CD4-positive, alpha-beta T cell (primary cell): ENCODE measurements at regions not wholly inside any gene's neighbourhood (a gene's known extent, or its start where the extent isn't known, plus 50 kb on each side); places are given as distances from the start of the nearest gene placed in this dataset.

Source experiments
- ATAC-seq: fragments of 200-7000 bp; cut with Tn5 transposase; one replicate; pipeline ENCODE4 v1.10.0; 2022; ENCODE audit warnings: mild to moderate bottlenecking; ENCODE audit not compliant: poor library complexity
- CTCF ChIA-PET: fragments of 350-600 bp; sonication (Branson Sonifier 250); formaldehyde crosslinking; loops from one replicate; lab custom pipeline; 2021; ENCODE audit warnings: antibody characterized with exemption, inconsistent platforms; lab: Charles Lee
- POLR2A ChIA-PET: fragments of 350-600 bp; sonication (Branson Sonifier 250); formaldehyde crosslinking; loops from one replicate; lab custom pipeline; 2021; ENCODE audit warnings: antibody characterized with exemption, inconsistent platforms; lab: Charles Lee
- DNase-seq, 14 experiments: peaks; one replicate each; pipeline ENCODE4 v3.0.0-alpha.2; 2013 to 2020; ENCODE audit warnings: mixed read lengths in 2 of 14
- H3K27ac ChIP-seq, 2 donors: one replicate each; pipeline versions ENCODE4 v1.5.1 to v1.7.0; 2013; ENCODE audit warnings: low read length in 2 of 2, low read depth in 1 of 2, mild to moderate bottlenecking in 1 of 2
- H3K27me3 ChIP-seq, 2 experiments: 1 replicate in 1 of 2; 2 replicates in 1 of 2; pipeline versions ENCODE4 v1.6.1 to v1.7.0; 2013; ENCODE audit warnings: low read length in 2 of 2, control low read depth in 1 of 2, mild to moderate bottlenecking in 1 of 2, moderate library complexity in 1 of 2; ENCODE audit not compliant: insufficient read depth in 2 of 2, control insufficient read depth in 1 of 2
- H3K36me3 ChIP-seq: one replicate; pipeline ENCODE4 v1.6.1; 2013; ENCODE audit warnings: low read length, control low read depth; ENCODE audit not compliant: insufficient read depth
- H3K4me1 ChIP-seq: one replicate; pipeline ENCODE4 v1.6.1; 2013; ENCODE audit warnings: low read length, control low read depth; ENCODE audit not compliant: insufficient read depth
- H3K4me3 ChIP-seq: one replicate; pipeline ENCODE4 v1.5.1; 2013; ENCODE audit warnings: mild to moderate bottlenecking, low read length, moderate library complexity
- H3K9me3 ChIP-seq, 2 experiments: 1 replicate in 1 of 2; 2 replicates in 1 of 2; pipeline versions ENCODE4 v1.6.1 to v1.7.0; 2013; ENCODE audit warnings: low read length in 2 of 2, mild to moderate bottlenecking in 2 of 2, control low read depth in 1 of 2, moderate library complexity in 1 of 2; ENCODE audit not compliant: control insufficient read depth in 1 of 2, insufficient read depth in 1 of 2
- H3K27ac Mint-ChIP-seq: one replicate; pipeline ENCODE4 v1.8.0; 2020; ENCODE audit warnings: mixed read lengths
- H3K27me3 Mint-ChIP-seq: one replicate; pipeline ENCODE4 v1.8.0; 2021; ENCODE audit warnings: mixed read lengths
- H3K36me3 Mint-ChIP-seq: one replicate; pipeline ENCODE4 v1.8.0; 2021; ENCODE audit warnings: low read depth, mixed read lengths
- H3K4me1 Mint-ChIP-seq: one replicate; pipeline ENCODE4 v1.8.0; 2021; ENCODE audit warnings: low read depth, mixed read lengths
- H3K4me3 Mint-ChIP-seq: one replicate; pipeline ENCODE4 v1.8.0; 2020; ENCODE audit warnings: mild to moderate bottlenecking, mixed read lengths
- H3K9me3 Mint-ChIP-seq: one replicate; pipeline ENCODE4 v1.8.0; 2020; ENCODE audit warnings: mixed read lengths
- CTCF ChIP-seq: fragments of 200-600 bp; IDR thresholded peaks from one replicate; pipeline ENCODE4 v1.8.0; 2022; ENCODE audit warnings: antibody characterized with exemption, mild to moderate bottlenecking
- intact Hi-C, 2 experiments: fragments of 100-400 bp; cut with DNase I in 1 of 2; cut with micrococcal nuclease in 1 of 2; formaldehyde crosslinking; loops; one replicate each; pipeline versions ENCODE4 v1.15.1 to v1.9.0; 2023 to 2025; cut with DNase I, micrococcal nuclease

- Mint-ChIP-seq H3K36me3 (no peaks in the 10 kb centered on the region), H3K27ac (no peak overlapping the region), H3K4me3 (no peak overlapping the region), H3K9me3 (no peaks in the 10 kb centered on the region), H3K4me1 (no peaks in the 10 kb centered on the region), H3K27me3 (peaks cover 6% of the 10 kb centered on the region)
- no peak for ATAC-seq
- Histone ChIP-seq H3K36me3 (no peaks in the 10 kb centered on the region), H3K4me1 (no peaks in the 10 kb centered on the region), H3K9me3 (no peaks in the 10 kb centered on the region), H3K4me3 (no peak overlapping the region), H3K27me3 (peaks cover 0 to 4% of the 10 kb centered on the region in 2 experiments), H3K27ac (no peak overlapping the region)
- POLR2A ChIA-PET, result no interaction called here
- no peak for TF ChIP-seq CTCF
- intact Hi-C loops, result no loop called here
- DNase-seq, result no peak
- CTCF ChIA-PET, result no interaction called here
Observed at GRCh38 chr2:196376984-196377877, 205.9 kb upstream of the STK17B start.

- Histone ChIP-seq H3K36me3 (no peaks in the 10 kb centered on the region), H3K4me1 (no peaks in the 10 kb centered on the region), H3K27me3 (peaks cover 0 to 4% of the 10 kb centered on the region in 2 experiments), H3K27ac (no peak overlapping the region), H3K9me3 (no peaks in the 10 kb centered on the region), H3K4me3 (no peak overlapping the region)
- CTCF ChIA-PET, result interaction anchor here (0.7 kb wide), 1 partner anchor 889 kb away, joined by 3 read pairs; no protein-coding TSS in a partner anchor
- Mint-ChIP-seq H3K4me3 (no peak overlapping the region), H3K27me3 (peaks cover 4% of the 10 kb centered on the region), H3K36me3 (no peaks in the 10 kb centered on the region), H3K9me3 (no peaks in the 10 kb centered on the region), H3K27ac (no peak overlapping the region), H3K4me1 (no peaks in the 10 kb centered on the region)
- no peak for TF ChIP-seq CTCF
- intact Hi-C loops, result no loop called here
- DNase-seq, result no peak
- POLR2A ChIA-PET, result no interaction called here
- no peak for ATAC-seq
Observed at GRCh38 chr2:196379600-196379999, 208.2 kb upstream of the STK17B start.

- ATAC-seq (no peak), DNase-seq (no peak)
- Histone ChIP-seq H3K36me3 (no peaks in the 10 kb centered on the region), H3K27ac (no peak overlapping the region), H3K4me3 (no peak overlapping the region), H3K4me1 (no peaks in the 10 kb centered on the region), H3K27me3 (peaks cover 0 to 4% of the 10 kb centered on the region in 2 experiments), H3K9me3 (no peaks in the 10 kb centered on the region)
- ChIA-PET POLR2A (no interaction called here), CTCF (no interaction called here)
- TF ChIP-seq CTCF, result no peak
- no peaks in the 10 kb centered on the region for H3K36me3 Mint-ChIP-seq
- no peak overlapping the region for H3K27ac Mint-ChIP-seq
- no peak overlapping the region for H3K4me3 Mint-ChIP-seq
- H3K4me1 Mint-ChIP-seq, result no peaks in the 10 kb centered on the region
- H3K27me3 Mint-ChIP-seq, result no peaks in the 10 kb centered on the region
- H3K9me3 Mint-ChIP-seq, result no peaks in the 10 kb centered on the region
- intact Hi-C loops, result no loop called here
Observed at GRCh38 chr2:196380098-196380497, 208.7 kb upstream of the STK17B start.
